Muscle layer of colon (tissue), 2 donors: ENCODE measurements at regions not wholly inside any gene's neighbourhood (a gene's known extent, or its start where the extent isn't known, plus 50 kb on each side); places are given as distances from the start of the nearest gene placed in this dataset.

Experiments
- H3K27ac ChIP-seq: one replicate; pipeline ENCODE4 v1.7.0; 2013; ENCODE audit warnings: low read depth, mild to moderate bottlenecking, low read length, moderate library complexity
- H3K27me3 ChIP-seq, 2 donors: one replicate each; pipeline ENCODE4 v1.7.0; 2013; ENCODE audit warnings: low read length in 2 of 2, mild to moderate bottlenecking in 2 of 2; ENCODE audit not compliant: insufficient read depth in 2 of 2, control insufficient read depth in 1 of 2
- H3K36me3 ChIP-seq: one replicate; pipeline ENCODE4 v1.7.0; 2013; ENCODE audit warnings: mild to moderate bottlenecking, low read length; ENCODE audit not compliant: insufficient read depth
- H3K4me1 ChIP-seq: one replicate; pipeline ENCODE4 v1.7.0; 2013; ENCODE audit warnings: mild to moderate bottlenecking, low read length; ENCODE audit not compliant: insufficient read depth
- H3K4me3 ChIP-seq, 2 donors: one replicate each; pipeline ENCODE4 v1.7.0; 2013; ENCODE audit warnings: low read length in 2 of 2, low read depth in 1 of 2, mild to moderate bottlenecking in 1 of 2, moderate library complexity in 1 of 2
- H3K9ac ChIP-seq: one replicate; pipeline ENCODE4 v1.7.0; 2013; ENCODE audit warnings: low read length
- H3K9me3 ChIP-seq: one replicate; pipeline ENCODE4 v1.7.0; 2013; ENCODE audit warnings: mild to moderate bottlenecking, low read length
- donor health status: abdominal sarcoma.
- donor health status: Adenocarcinoma of cecum.

- H3K36me3 ChIP-seq, result no peaks in the 10 kb centered on the region
- H3K4me1 ChIP-seq, result no peaks in the 10 kb centered on the region
- no peak overlapping the region for H3K27ac ChIP-seq
- H3K9ac ChIP-seq, result no peak overlapping the region
- no peak overlapping the region for H3K4me3 ChIP-seq
- H3K9me3 ChIP-seq, result no peaks in the 10 kb centered on the region
- no peaks in the 10 kb centered on the region for H3K27me3 ChIP-seq
Observed at GRCh38 chr2:13193075-13193474, 476.3 kb downstream of the TRIB2 start.

- Histone ChIP-seq H3K9ac (no peak overlapping the region), H3K9me3 (no peaks in the 10 kb centered on the region), H3K27me3 (no peaks in the 10 kb centered on the region), H3K36me3 (no peaks in the 10 kb centered on the region), H3K4me1 (no peaks in the 10 kb centered on the region), H3K4me3 (no peak overlapping the region), H3K27ac (no peak overlapping the region)
Observed at GRCh38 chr2:13193900-13194299, 477.2 kb downstream of the TRIB2 start.

GRCh38 chr2:13195270-13195669 is 478.5 kb downstream of the TRIB2 start:
- Histone ChIP-seq H3K9ac (no peak overlapping the region), H3K9me3 (no peaks in the 10 kb centered on the region), H3K36me3 (no peaks in the 10 kb centered on the region), H3K27me3 (no peaks in the 10 kb centered on the region), H3K4me1 (no peaks in the 10 kb centered on the region), H3K27ac (no peak overlapping the region), H3K4me3 (no peak overlapping the region)

- H3K9ac ChIP-seq, result no peak overlapping the region
- H3K27me3 ChIP-seq, result no peaks in the 10 kb centered on the region
- no peak overlapping the region for H3K27ac ChIP-seq
- H3K36me3 ChIP-seq, result no peaks in the 10 kb centered on the region
- H3K4me1 ChIP-seq, result no peaks in the 10 kb centered on the region
- H3K9me3 ChIP-seq, result no peaks in the 10 kb centered on the region
- H3K4me3 ChIP-seq, result no peak overlapping the region
Observed at GRCh38 chr2:13197248-13197647, 480.5 kb downstream of the TRIB2 start.

GRCh38 chr2:13201924-13202323 is 485.2 kb downstream of the TRIB2 start:
- H3K4me3 ChIP-seq, result no peak overlapping the region
- H3K27ac ChIP-seq, result no peak overlapping the region
- H3K9me3 ChIP-seq, result no peaks in the 10 kb centered on the region
- no peaks in the 10 kb centered on the region for H3K27me3 ChIP-seq
- H3K4me1 ChIP-seq, result no peaks in the 10 kb centered on the region
- no peaks in the 10 kb centered on the region for H3K36me3 ChIP-seq
- no peak overlapping the region for H3K9ac ChIP-seq

- Histone ChIP-seq H3K27ac (no peak overlapping the region), H3K4me1 (no peaks in the 10 kb centered on the region), H3K9me3 (peaks cover 4% of the 10 kb centered on the region), H3K36me3 (no peaks in the 10 kb centered on the region), H3K9ac (no peak overlapping the region), H3K4me3 (no peak overlapping the region), H3K27me3 (no peaks in the 10 kb centered on the region)
Observed at GRCh38 chr2:13212115-13212514, 495.4 kb downstream of the TRIB2 start.

GRCh38 chr2:13218205-13218604 is 501.5 kb downstream of the TRIB2 start:
- Histone ChIP-seq H3K27me3 (no peaks in the 10 kb centered on the region), H3K9ac (no peak overlapping the region), H3K27ac (no peak overlapping the region), H3K9me3 (no peaks in the 10 kb centered on the region), H3K4me3 (no peak overlapping the region), H3K4me1 (no peaks in the 10 kb centered on the region), H3K36me3 (no peaks in the 10 kb centered on the region)

- Histone ChIP-seq H3K4me3 (no peak overlapping the region), H3K9me3 (no peaks in the 10 kb centered on the region)
Observed at GRCh38 chr2:13227578-13227977, 510.8 kb downstream of the TRIB2 start.

GRCh38 chr2:13230221-13230620 is 513.5 kb downstream of the TRIB2 start:
- Histone ChIP-seq H3K27ac (no peak overlapping the region), H3K9ac (no peak overlapping the region), H3K4me1 (no peaks in the 10 kb centered on the region), H3K4me3 (no peak overlapping the region), H3K36me3 (no peaks in the 10 kb centered on the region), H3K9me3 (no peaks in the 10 kb centered on the region), H3K27me3 (no peaks in the 10 kb centered on the region)

More at GRCh38 chr2:13227578-13227977, 510.8 kb downstream of the TRIB2 start:
- Histone ChIP-seq H3K4me1 (no peaks in the 10 kb centered on the region), H3K9ac (no peak overlapping the region), H3K27me3 (no peaks in the 10 kb centered on the region), H3K36me3 (no peaks in the 10 kb centered on the region), H3K27ac (no peak overlapping the region)

GRCh38 chr2:13240061-13240460 is 523.3 kb downstream of the TRIB2 start:
- H3K36me3 ChIP-seq, result no peaks in the 10 kb centered on the region
- no peaks in the 10 kb centered on the region for H3K9me3 ChIP-seq
- H3K9ac ChIP-seq, result no peak overlapping the region
- H3K4me1 ChIP-seq, result no peaks in the 10 kb centered on the region
- no peak overlapping the region for H3K27ac ChIP-seq
- no peaks in the 10 kb centered on the region for H3K27me3 ChIP-seq
- H3K4me3 ChIP-seq, result no peak overlapping the region

- no peaks in the 10 kb centered on the region for H3K4me1 ChIP-seq
Observed at GRCh38 chr2:13240789-13241487, 524.2 kb downstream of the TRIB2 start.

GRCh38 chr2:13252615-13253014 is 535.9 kb downstream of the TRIB2 start:
- Histone ChIP-seq H3K27ac (no peak overlapping the region), H3K36me3 (no peaks in the 10 kb centered on the region), H3K4me3 (no peak overlapping the region), H3K9me3 (no peaks in the 10 kb centered on the region), H3K27me3 (no peaks in the 10 kb centered on the region), H3K9ac (no peak overlapping the region), H3K4me1 (no peaks in the 10 kb centered on the region)

More at GRCh38 chr2:13240789-13241487, 524.2 kb downstream of the TRIB2 start:
- Histone ChIP-seq H3K36me3 (no peaks in the 10 kb centered on the region), H3K4me3 (no peak overlapping the region), H3K9ac (no peak overlapping the region), H3K9me3 (no peaks in the 10 kb centered on the region), H3K27ac (no peak overlapping the region), H3K27me3 (no peaks in the 10 kb centered on the region)
